NCI-H1694 treated with DMSO at 0.1 percent for 48 hours (cell line): ENCODE measurements at regions not wholly inside any gene's neighbourhood (a gene's known extent, or its start where the extent isn't known, plus 50 kb on each side); places are given as distances from the start of the nearest gene placed in this dataset.
A peak's percentile ranks its signal among the peaks of the same experiment; 100 is the strongest.
"Not testable (repeated sequence)": the region's sequence is repeated elsewhere in the genome, so short reads cannot be mapped to it uniquely, and the experiment has no call there.

Experiments
- DNase-seq: peaks from one replicate; lab custom pipeline; 2025; lab: John Stamatoyannopoulos, UW

- DNase-seq, result peak; percentile 82
Observed at GRCh38 chr1:166307261-166308188, 140.7 kb upstream of the FAM78B start.

- not testable (repeated sequence) for DNase-seq
Observed at GRCh38 chr1:166316306-166316705, 149.5 kb upstream of the FAM78B start.

GRCh38 chr1:166322470-166322869 is 155.7 kb upstream of the FAM78B start:
- DNase-seq, result no peak

GRCh38 chr1:166327886-166328285 is 161.1 kb upstream of the FAM78B start:
- no peak for DNase-seq

GRCh38 chr1:166328956-166329355 is 162.2 kb upstream of the FAM78B start:
- DNase-seq, result no peak

GRCh38 chr1:166330096-166330495 is 163.3 kb upstream of the FAM78B start:
- no peak for DNase-seq

- DNase-seq, result no peak
Observed at GRCh38 chr1:166338105-166338504, 171.3 kb upstream of the FAM78B start.

- DNase-seq, result no peak
Observed at GRCh38 chr1:166340709-166341108, 173.9 kb upstream of the FAM78B start.

- no peak for DNase-seq
Observed at GRCh38 chr1:166343276-166343675, 176.5 kb upstream of the FAM78B start.

GRCh38 chr1:166350490-166350889 is 183.7 kb upstream of the FAM78B start:
- DNase-seq, result peak; percentile 31

GRCh38 chr1:166351676-166352075 is 184.9 kb upstream of the FAM78B start:
- no peak for DNase-seq

- no peak for DNase-seq
Observed at GRCh38 chr1:166353213-166353612, 186.4 kb upstream of the FAM78B start.

GRCh38 chr1:166354406-166354805 is 187.6 kb upstream of the FAM78B start:
- no peak for DNase-seq

- no peak for DNase-seq
Observed at GRCh38 chr1:166365081-166365480, 198.3 kb upstream of the FAM78B start.

GRCh38 chr1:166368030-166368429 is 201.2 kb upstream of the FAM78B start:
- DNase-seq, result no peak

GRCh38 chr1:166377896-166378295 is 211.1 kb upstream of the FAM78B start:
- no peak for DNase-seq

- DNase-seq, result no peak
Observed at GRCh38 chr1:166378805-166379204, 212.0 kb upstream of the FAM78B start.

- DNase-seq, result no peak
Observed at GRCh38 chr1:166379447-166379846, 212.6 kb upstream of the FAM78B start.

GRCh38 chr1:166383137-166383536 is 216.3 kb upstream of the FAM78B start:
- no peak for DNase-seq

- DNase-seq, result no peak
Observed at GRCh38 chr1:166383635-166384346, 217.0 kb upstream of the FAM78B start.

- DNase-seq, result no peak
Observed at GRCh38 chr1:166384948-166385347, 218.1 kb upstream of the FAM78B start.

- peak; percentile 51 for DNase-seq
Observed at GRCh38 chr1:166390366-166391033, 223.7 kb upstream of the FAM78B start.
